Fibroblast of the aortic adventitia (primary cell): ENCODE measurements at regions not wholly inside any gene's neighbourhood (a gene's known extent, or its start where the extent isn't known, plus 50 kb on each side); places are given as distances from the start of the nearest gene placed in this dataset.

ENCODE experiments used
- DNase-seq: peaks from one replicate; pipeline ENCODE4 v3.0.0-alpha.2; 2010; ENCODE audit warnings: low read depth
- H3K4me3 ChIP-seq: 2 replicates; pipeline ENCODE4 v1.5.1; 2011; ENCODE audit warnings: low read depth, mild to moderate bottlenecking, control low read depth, low read length, moderate library complexity
- CTCF ChIP-seq: IDR thresholded peaks from 2 replicates; pipeline ENCODE4 v1.5.1; 2011; ENCODE audit warnings: mild to moderate bottlenecking, low read length, control low read depth, inconsistent platforms; ENCODE audit not compliant: insufficient read depth

GRCh38 chr11:41920374-41920773 is 460.9 kb upstream of the LRRC4C start:
- H3K4me3 ChIP-seq = no peak overlapping the region
- DNase-seq = no peak
- no peak for TF ChIP-seq CTCF

- no peak overlapping the region for H3K4me3 ChIP-seq
- DNase-seq = no peak
- no peak for TF ChIP-seq CTCF
Observed at GRCh38 chr11:41921746-41922390, 462.4 kb upstream of the LRRC4C start.

GRCh38 chr11:41926339-41926738 is 466.9 kb upstream of the LRRC4C start:
- no peak for TF ChIP-seq CTCF
- H3K4me3 ChIP-seq = no peak overlapping the region
- DNase-seq = no peak

- no peak for DNase-seq
- no peak overlapping the region for H3K4me3 ChIP-seq
- TF ChIP-seq CTCF = no peak
Observed at GRCh38 chr11:41935241-41935640, 475.8 kb upstream of the LRRC4C start.

GRCh38 chr11:41935795-41936194 is 476.3 kb upstream of the LRRC4C start:
- H3K4me3 ChIP-seq = no peak overlapping the region

GRCh38 chr11:41943656-41944055 is 484.2 kb upstream of the LRRC4C start:
- DNase-seq = no peak
- TF ChIP-seq CTCF = no peak
- H3K4me3 ChIP-seq = no peak overlapping the region

More at GRCh38 chr11:41935795-41936194, 476.3 kb upstream of the LRRC4C start:
- no peak for TF ChIP-seq CTCF
- DNase-seq = no peak

- no peak overlapping the region for H3K4me3 ChIP-seq
- DNase-seq = no peak
- no peak for TF ChIP-seq CTCF
Observed at GRCh38 chr11:41947392-41947791, 487.9 kb upstream of the LRRC4C start.
